ENCODE measurements at regions not wholly inside any gene's neighbourhood (a gene's known extent, or its start where the extent isn't known, plus 50 kb on each side); places are given as distances from the start of the nearest gene placed in this dataset.
A peak's percentile ranks its signal among the peaks of the same experiment; 100 is the strongest.

- no peak for TF ChIP-seq CTCF (IDR thresholded peaks at IDR 0.05)
- no peak for TF ChIP-seq POLR2A (IDR thresholded peaks at IDR 0.05)
- no peak overlapping the region for H3K27ac ChIP-seq
- 78 to 84% methylated on average over 1 of the region's 1 CpG for WGBS, 2 donors
- H3K4me3 ChIP-seq, result no peak overlapping the region
- peaks cover 32% of the 10 kb centered on the region for H3K4me1 ChIP-seq
- intact Hi-C loops (cut with DNase I), result no loop called here
- no peaks in the 10 kb centered on the region for H3K27me3 ChIP-seq
- H3K36me3 ChIP-seq (replicated peaks in 1 of 2; ENCODE audit: insufficient read depth in 1 of 2, low read depth in 2 of 2), result no peaks in the 10 kb centered on the region
- ATAC-seq, result no peak
- DNase-seq, result no peak
- no peaks in the 10 kb centered on the region for H3K9me3 ChIP-seq
Observed at GRCh38 chr16:75918109-75918508, 191.8 kb upstream of the CPHXL start.

- intact Hi-C loops (cut with DNase I), result no loop called here
- no peaks in the 10 kb centered on the region for H3K27me3 ChIP-seq
- no peaks in the 10 kb centered on the region for H3K9me3 ChIP-seq
- TF ChIP-seq POLR2A (IDR thresholded peaks at IDR 0.05), result no peak
- no peak for TF ChIP-seq CTCF (IDR thresholded peaks at IDR 0.05)
- peak overlapping the region in 3 of 4 donors; percentile 36 to 54 (median 42) for H3K27ac ChIP-seq
- H3K4me1 ChIP-seq, result peaks cover 32% of the 10 kb centered on the region
- H3K4me3 ChIP-seq, result no peak overlapping the region
- WGBS, 2 donors, result 4 to 14% methylated on average over 5 of the region's 5 CpGs
- peak; percentile 81 for ATAC-seq
- DNase-seq, result peak; percentile 42 to 50 (median 46)
- H3K36me3 ChIP-seq (replicated peaks in 1 of 2; ENCODE audit: insufficient read depth in 1 of 2, low read depth in 2 of 2), result no peaks in the 10 kb centered on the region
Observed at GRCh38 chr16:75919664-75920063, 193.4 kb upstream of the CPHXL start.

GRCh38 chr16:75921281-75921680, 195.0 kb upstream of the CPHXL start:
- TF ChIP-seq POLR2A (IDR thresholded peaks at IDR 0.05) (no peak), CTCF (IDR thresholded peaks at IDR 0.05) (no peak)
- intact Hi-C loops (cut with DNase I), result no loop called here
- Histone ChIP-seq H3K9me3 (no peaks in the 10 kb centered on the region), H3K36me3 (replicated peaks in 1 of 2; ENCODE audit: insufficient read depth in 1 of 2, low read depth in 2 of 2) (no peaks in the 10 kb centered on the region), H3K4me3 (no peak overlapping the region), H3K27me3 (no peaks in the 10 kb centered on the region), H3K4me1 (peaks cover 32% of the 10 kb centered on the region), H3K27ac (no peak overlapping the region)
- peak in 2 of 4 donors; percentile 27 to 47 for DNase-seq
- 19 to 34% methylated on average over 2 of the region's 2 CpGs for WGBS, 2 donors
- ATAC-seq, result no peak

- TF ChIP-seq POLR2A (IDR thresholded peaks at IDR 0.05), result no peak
- TF ChIP-seq CTCF (IDR thresholded peaks at IDR 0.05), result no peak
- H3K4me3 ChIP-seq, result no peak overlapping the region
- H3K4me1 ChIP-seq, result peaks cover 32% of the 10 kb centered on the region
- H3K27ac ChIP-seq, result no peak overlapping the region
- no peaks in the 10 kb centered on the region for H3K27me3 ChIP-seq
- H3K36me3 ChIP-seq (replicated peaks in 1 of 2; ENCODE audit: insufficient read depth in 1 of 2, low read depth in 2 of 2), result no peaks in the 10 kb centered on the region
- intact Hi-C loops (cut with DNase I), result no loop called here
- DNase-seq (no peak), ATAC-seq (no peak)
- H3K9me3 ChIP-seq, result no peaks in the 10 kb centered on the region
- 73 to 82% methylated on average over 3 of the region's 3 CpGs for WGBS, 2 donors
Observed at GRCh38 chr16:75922250-75922649, 196.0 kb upstream of the CPHXL start.

- TF ChIP-seq CTCF (IDR thresholded peaks at IDR 0.05) (no peak), POLR2A (IDR thresholded peaks at IDR 0.05) (no peak)
- no peaks in the 10 kb centered on the region for H3K9me3 ChIP-seq
- ATAC-seq (no peak), DNase-seq (no peak)
- no peak overlapping the region for H3K4me3 ChIP-seq
- 78 to 87% methylated on average over 3 of the region's 3 CpGs for WGBS, 2 donors
- H3K27me3 ChIP-seq, result no peaks in the 10 kb centered on the region
- intact Hi-C loops (cut with DNase I), result no loop called here
- H3K36me3 ChIP-seq (replicated peaks in 1 of 2; ENCODE audit: insufficient read depth in 1 of 2, low read depth in 2 of 2), result no peaks in the 10 kb centered on the region
- peaks cover 23% of the 10 kb centered on the region for H3K4me1 ChIP-seq
- no peak overlapping the region for H3K27ac ChIP-seq
Observed at GRCh38 chr16:75924397-75924796, 198.1 kb upstream of the CPHXL start.

Measured in body of pancreas (tissue), 4 donors.